ENCODE measurements at regions not wholly inside any gene's neighbourhood (a gene's known extent, or its start where the extent isn't known, plus 50 kb on each side); places are given as distances from the start of the nearest gene placed in this dataset.
"Not testable (repeated sequence)": the region's sequence is repeated elsewhere in the genome, so short reads cannot be mapped to it uniquely, and the experiment has no call there.

GRCh38 chr5:126104341-126104740 lies 318.9 kb upstream of the GRAMD2B start:
- no peak for DNase-seq (ENCODE audit: low read depth, low spot score)
- in situ Hi-C loops (cut with HindIII; ENCODE audit: low pct_unique_long_range_greater_than_20kb, low sequenced_read_pairs), result no loop called here

- DNase-seq (ENCODE audit: low read depth, low spot score), result no peak
- in situ Hi-C loops (cut with HindIII; ENCODE audit: low pct_unique_long_range_greater_than_20kb, low sequenced_read_pairs), result no loop called here
Measured at GRCh38 chr5:126104951-126105350, 318.3 kb upstream of the GRAMD2B start.

GRCh38 chr5:126106029-126106428 lies 317.2 kb upstream of the GRAMD2B start:
- DNase-seq (ENCODE audit: low read depth, low spot score), result no peak
- in situ Hi-C loops (cut with HindIII; ENCODE audit: low pct_unique_long_range_greater_than_20kb, low sequenced_read_pairs), result no loop called here

- in situ Hi-C loops (cut with HindIII; ENCODE audit: low pct_unique_long_range_greater_than_20kb, low sequenced_read_pairs), result no loop called here
- DNase-seq (ENCODE audit: low read depth, low spot score), result no peak
Measured at GRCh38 chr5:126107381-126107780, 315.8 kb upstream of the GRAMD2B start.

- DNase-seq (ENCODE audit: low read depth, low spot score), result no peak
- in situ Hi-C loops (cut with HindIII; ENCODE audit: low pct_unique_long_range_greater_than_20kb, low sequenced_read_pairs), result no loop called here
Measured at GRCh38 chr5:126108470-126108869, 314.7 kb upstream of the GRAMD2B start.

- no peak for DNase-seq (ENCODE audit: low read depth, low spot score)
- in situ Hi-C loops (cut with HindIII; ENCODE audit: low pct_unique_long_range_greater_than_20kb, low sequenced_read_pairs), result no loop called here
Measured at GRCh38 chr5:126115059-126115629, 308.1 kb upstream of the GRAMD2B start.

GRCh38 chr5:126117044-126117443 lies 306.2 kb upstream of the GRAMD2B start:
- no peak for DNase-seq (ENCODE audit: low read depth, low spot score)
- in situ Hi-C loops (cut with HindIII; ENCODE audit: low pct_unique_long_range_greater_than_20kb, low sequenced_read_pairs), result no loop called here

- DNase-seq (ENCODE audit: low read depth, low spot score), result no peak
- in situ Hi-C loops (cut with HindIII; ENCODE audit: low pct_unique_long_range_greater_than_20kb, low sequenced_read_pairs), result no loop called here
Measured at GRCh38 chr5:126119887-126120442, 303.2 kb upstream of the GRAMD2B start.

GRCh38 chr5:126120939-126121338 lies 302.3 kb upstream of the GRAMD2B start:
- DNase-seq (ENCODE audit: low read depth, low spot score), result no peak

GRCh38 chr5:126122942-126123341 lies 300.3 kb upstream of the GRAMD2B start:
- DNase-seq (ENCODE audit: low read depth, low spot score), result no peak
- in situ Hi-C loops (cut with HindIII; ENCODE audit: low pct_unique_long_range_greater_than_20kb, low sequenced_read_pairs), result no loop called here

More at GRCh38 chr5:126120939-126121338, 302.3 kb upstream of the GRAMD2B start:
- in situ Hi-C loops (cut with HindIII; ENCODE audit: low pct_unique_long_range_greater_than_20kb, low sequenced_read_pairs), result no loop called here

GRCh38 chr5:126124706-126125345 lies 298.4 kb upstream of the GRAMD2B start:
- in situ Hi-C loops (cut with HindIII; ENCODE audit: low pct_unique_long_range_greater_than_20kb, low sequenced_read_pairs), result no loop called here
- peak; percentile 4 for DNase-seq (ENCODE audit: low read depth, low spot score)

GRCh38 chr5:126125407-126125806 lies 297.8 kb upstream of the GRAMD2B start:
- in situ Hi-C loops (cut with HindIII; ENCODE audit: low pct_unique_long_range_greater_than_20kb, low sequenced_read_pairs), result no loop called here
- no peak for DNase-seq (ENCODE audit: low read depth, low spot score)

GRCh38 chr5:126126574-126126973 lies 296.6 kb upstream of the GRAMD2B start:
- no peak for DNase-seq (ENCODE audit: low read depth, low spot score)
- in situ Hi-C loops (cut with HindIII; ENCODE audit: low pct_unique_long_range_greater_than_20kb, low sequenced_read_pairs), result no loop called here

GRCh38 chr5:126127371-126127770 lies 295.8 kb upstream of the GRAMD2B start:
- in situ Hi-C loops (cut with HindIII; ENCODE audit: low pct_unique_long_range_greater_than_20kb, low sequenced_read_pairs); DNase-seq (ENCODE audit: low read depth, low spot score): not testable (repeated sequence)

GRCh38 chr5:126129431-126129830 lies 293.8 kb upstream of the GRAMD2B start:
- in situ Hi-C loops (cut with HindIII; ENCODE audit: low pct_unique_long_range_greater_than_20kb, low sequenced_read_pairs), result no loop called here
- no peak for DNase-seq (ENCODE audit: low read depth, low spot score)

GRCh38 chr5:126133424-126133823 lies 289.8 kb upstream of the GRAMD2B start:
- in situ Hi-C loops (cut with HindIII; ENCODE audit: low pct_unique_long_range_greater_than_20kb, low sequenced_read_pairs), result no loop called here
- DNase-seq (ENCODE audit: low read depth, low spot score), result no peak

- DNase-seq (ENCODE audit: low read depth, low spot score), result no peak
- in situ Hi-C loops (cut with HindIII; ENCODE audit: low pct_unique_long_range_greater_than_20kb, low sequenced_read_pairs), result no loop called here
Measured at GRCh38 chr5:126137891-126138280, 285.3 kb upstream of the GRAMD2B start.

- in situ Hi-C loops (cut with HindIII; ENCODE audit: low pct_unique_long_range_greater_than_20kb, low sequenced_read_pairs), result no loop called here
- DNase-seq (ENCODE audit: low read depth, low spot score), result peak; percentile 14
Measured at GRCh38 chr5:126138281-126138931, 284.8 kb upstream of the GRAMD2B start.

GRCh38 chr5:126139086-126139485 lies 284.1 kb upstream of the GRAMD2B start:
- in situ Hi-C loops (cut with HindIII; ENCODE audit: low pct_unique_long_range_greater_than_20kb, low sequenced_read_pairs), result no loop called here
- DNase-seq (ENCODE audit: low read depth, low spot score), result no peak
